ENCODE measurements at regions not wholly inside any gene's neighbourhood (a gene's known extent, or its start where the extent isn't known, plus 50 kb on each side); places are given as distances from the start of the nearest gene placed in this dataset.
"Not testable (repeated sequence)": the region's sequence is repeated elsewhere in the genome, so short reads cannot be mapped to it uniquely, and the experiment has no call there.

GRCh38 chr5:89826938-89827337 is 582.6 kb downstream of the CETN3 start:
- ChIA-PET POLR2A (no interaction called here), CTCF (no interaction called here)
- TF ChIP-seq CTCF (IDR thresholded peaks at IDR 0.05; ENCODE audit: low read depth, low read length) = no peak
- DNase-seq (ENCODE audit: low read depth, low spot score) = no peak
- H3K9me3 ChIP-seq (ENCODE audit: control insufficient read depth, insufficient read depth, low read length) = no peaks in the 10 kb centered on the region
- H3K27ac ChIP-seq (ENCODE audit: low read depth, low read length) = no peak overlapping the region
- no peaks in the 10 kb centered on the region for H3K27me3 ChIP-seq (ENCODE audit: control insufficient read depth, insufficient read depth, low read length)
- H3K4me3 ChIP-seq (ENCODE audit: low read depth, low read length) = no peak overlapping the region

GRCh38 chr5:89823046-89823445 is 586.5 kb downstream of the CETN3 start:
- Histone ChIP-seq H3K4me3 (ENCODE audit: low read depth, low read length) (no peak overlapping the region), H3K27me3 (ENCODE audit: control insufficient read depth, insufficient read depth, low read length) (no peaks in the 10 kb centered on the region), H3K27ac (ENCODE audit: low read depth, low read length) (no peak overlapping the region), H3K9me3 (ENCODE audit: control insufficient read depth, insufficient read depth, low read length) (no peaks in the 10 kb centered on the region)
- CTCF ChIA-PET = no interaction called here
- POLR2A ChIA-PET = no interaction called here
- TF ChIP-seq CTCF (IDR thresholded peaks at IDR 0.05; ENCODE audit: low read depth, low read length) = no peak
- no peak for DNase-seq (ENCODE audit: low read depth, low spot score)

DNA sequence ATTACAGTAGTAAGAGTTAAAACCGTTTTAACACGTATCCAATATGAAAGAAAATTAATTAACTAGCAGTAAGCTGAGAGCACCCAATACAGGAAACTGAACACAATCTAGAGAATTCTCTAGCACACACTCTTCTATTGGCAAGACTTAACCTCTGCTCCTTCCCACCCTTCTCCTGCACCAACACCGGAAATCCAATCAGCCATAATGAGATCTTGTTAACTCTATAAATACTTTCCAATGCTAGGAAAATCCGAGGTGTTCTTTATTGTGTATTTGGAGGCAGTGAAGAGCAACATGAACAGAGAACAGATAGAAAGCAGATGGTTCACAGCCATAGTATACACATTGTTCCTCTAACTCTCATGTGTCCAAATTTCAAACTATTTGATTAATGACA is 591.7 kb downstream of the CETN3 start:
- ChIA-PET CTCF (no interaction called here), POLR2A (no interaction called here)
- TF ChIP-seq CTCF (IDR thresholded peaks at IDR 0.05; ENCODE audit: low read depth, low read length) = no peak
- no peaks in the 10 kb centered on the region for H3K27me3 ChIP-seq (ENCODE audit: control insufficient read depth, insufficient read depth, low read length)
- H3K27ac ChIP-seq (ENCODE audit: low read depth, low read length) = no peak overlapping the region
- no peaks in the 10 kb centered on the region for H3K9me3 ChIP-seq (ENCODE audit: control insufficient read depth, insufficient read depth, low read length)
- H3K4me3 ChIP-seq (ENCODE audit: low read depth, low read length) = no peak overlapping the region
- no peak for DNase-seq (ENCODE audit: low read depth, low spot score)

- DNase-seq (ENCODE audit: low read depth, low spot score) = no peak
- no peaks in the 10 kb centered on the region for H3K9me3 ChIP-seq (ENCODE audit: control insufficient read depth, insufficient read depth, low read length)
- H3K27me3 ChIP-seq (ENCODE audit: control insufficient read depth, insufficient read depth, low read length) = no peaks in the 10 kb centered on the region
- ChIA-PET CTCF (interaction anchor here (0.6 kb wide), 1 partner anchor 145 kb away, joined by 4 read pairs; no protein-coding TSS in a partner anchor), POLR2A (no interaction called here)
- no peak for TF ChIP-seq CTCF (IDR thresholded peaks at IDR 0.05; ENCODE audit: low read depth, low read length)
- no peak overlapping the region for H3K4me3 ChIP-seq (ENCODE audit: low read depth, low read length)
- H3K27ac ChIP-seq (ENCODE audit: low read depth, low read length) = no peak overlapping the region
Measured at GRCh38 chr5:89816038-89816437, 593.5 kb downstream of the CETN3 start.

DNA sequence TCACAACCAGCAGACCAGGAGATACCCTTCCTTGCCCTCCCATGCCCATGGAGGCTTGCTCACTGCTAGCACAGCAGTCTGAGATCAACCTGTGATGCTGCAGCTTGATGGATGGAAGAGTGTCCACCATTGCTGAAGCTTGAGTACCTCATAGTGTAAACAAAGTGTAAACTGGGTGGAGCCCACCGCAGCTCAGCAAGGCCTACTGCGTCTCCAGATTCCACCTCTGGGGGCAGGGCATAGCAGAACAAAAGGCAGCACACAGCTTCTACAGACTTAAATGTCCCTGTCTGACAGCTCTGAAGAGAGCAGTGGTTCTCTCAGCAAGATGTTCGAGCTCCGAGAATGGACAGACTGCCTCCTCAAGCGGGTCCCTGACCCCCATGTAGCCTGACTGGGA is 608.8 kb downstream of the CETN3 start:
- CTCF ChIA-PET; H3K27ac ChIP-seq (ENCODE audit: low read depth, low read length); DNase-seq (ENCODE audit: low read depth, low spot score); POLR2A ChIA-PET; H3K27me3 ChIP-seq (ENCODE audit: control insufficient read depth, insufficient read depth, low read length); H3K4me3 ChIP-seq (ENCODE audit: low read depth, low read length); H3K9me3 ChIP-seq (ENCODE audit: control insufficient read depth, insufficient read depth, low read length): not testable (repeated sequence)

DNA sequence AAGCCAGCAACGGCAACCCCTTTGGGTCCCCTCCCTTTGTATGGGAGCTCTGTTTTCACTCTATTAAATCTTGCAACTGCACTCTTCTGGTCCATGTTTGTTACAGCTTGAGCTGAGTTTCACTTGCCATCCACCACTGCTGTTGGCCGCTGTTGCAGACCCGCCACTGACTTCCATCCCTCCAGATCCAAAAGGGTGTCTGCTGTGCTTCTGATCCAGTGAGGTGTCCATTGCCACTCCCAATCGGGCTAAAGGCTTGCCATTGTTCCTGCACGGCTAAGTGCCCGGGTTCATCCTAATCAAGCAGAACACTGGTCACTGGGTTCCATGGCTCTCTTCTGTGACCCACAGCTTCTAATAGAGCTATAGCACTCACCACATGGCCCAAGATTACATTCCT is 615.1 kb downstream of the CETN3 start:
- DNase-seq (ENCODE audit: low read depth, low spot score); H3K27ac ChIP-seq (ENCODE audit: low read depth, low read length); POLR2A ChIA-PET; H3K4me3 ChIP-seq (ENCODE audit: low read depth, low read length); H3K27me3 ChIP-seq (ENCODE audit: control insufficient read depth, insufficient read depth, low read length); H3K9me3 ChIP-seq (ENCODE audit: control insufficient read depth, insufficient read depth, low read length); CTCF ChIA-PET: not testable (repeated sequence)

GRCh38 chr5:89779734-89780133 is 629.8 kb downstream of the CETN3 start:
- DNase-seq (ENCODE audit: low read depth, low spot score); H3K27me3 ChIP-seq (ENCODE audit: control insufficient read depth, insufficient read depth, low read length); CTCF ChIA-PET; H3K27ac ChIP-seq (ENCODE audit: low read depth, low read length); POLR2A ChIA-PET; H3K4me3 ChIP-seq (ENCODE audit: low read depth, low read length): not testable (repeated sequence)
- H3K9me3 ChIP-seq (ENCODE audit: control insufficient read depth, insufficient read depth, low read length) = peaks cover 11% of the 10 kb centered on the region

Measured in AG04450 (cell line).